ENCODE measurements at regions not wholly inside any gene's neighbourhood (a gene's known extent, or its start where the extent isn't known, plus 50 kb on each side); places are given as distances from the start of the nearest gene placed in this dataset.

DNA sequence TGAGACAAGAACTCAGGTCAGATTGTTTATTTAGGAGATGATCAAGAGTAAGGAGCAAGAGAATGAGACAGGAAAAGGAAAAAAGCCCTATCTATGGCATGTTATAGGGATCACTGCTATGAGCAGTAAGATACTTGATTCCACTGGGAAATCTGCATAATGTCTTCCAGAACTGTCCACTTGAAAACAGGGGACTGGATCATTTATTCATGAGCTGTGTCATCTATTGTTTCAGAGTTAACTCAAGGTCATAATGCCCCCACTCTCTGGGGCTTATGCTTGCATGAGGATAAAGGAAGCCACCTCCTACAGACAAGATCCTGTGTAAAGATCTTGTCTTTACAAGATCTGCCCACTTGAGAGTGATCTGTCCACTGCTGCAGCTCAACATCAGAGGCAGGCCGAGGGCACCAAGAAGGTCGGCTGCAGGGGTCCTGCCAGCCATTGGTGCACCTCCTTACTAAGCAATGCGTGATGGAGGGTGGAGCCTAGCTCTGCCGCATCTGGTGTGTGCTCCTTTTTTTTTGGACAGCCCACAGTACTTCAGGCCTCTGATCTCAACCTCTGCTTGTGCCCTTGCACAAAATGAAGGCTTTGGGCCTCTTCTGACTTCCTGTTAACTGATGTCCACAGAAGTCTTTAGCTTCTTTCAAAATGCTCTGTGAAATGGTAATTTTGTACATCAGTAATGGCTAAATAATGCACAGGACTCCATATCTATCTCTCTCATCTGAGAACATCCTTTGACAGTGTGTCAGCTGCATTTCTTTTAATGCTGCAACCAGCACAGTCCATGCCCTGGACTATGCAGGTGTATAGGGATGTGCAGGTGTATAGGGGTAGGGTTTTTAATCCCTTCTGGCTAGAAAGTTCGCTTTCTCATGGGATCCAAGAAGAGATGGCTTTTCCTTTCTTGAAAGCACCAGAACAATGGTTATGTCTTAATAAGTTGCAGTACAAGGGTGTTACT, 95.9 kb upstream of the TRPC3 start:
- Histone ChIP-seq H3K27me3 (no peaks in the 10 kb centered on the region), H3K36me3 (no peaks in the 10 kb centered on the region), H3K4me3 (no peak overlapping the region), H3K9me3 (no peaks in the 10 kb centered on the region; the same call in 1 of the 2 replicates)
- no peak for DNase-seq

DNA sequence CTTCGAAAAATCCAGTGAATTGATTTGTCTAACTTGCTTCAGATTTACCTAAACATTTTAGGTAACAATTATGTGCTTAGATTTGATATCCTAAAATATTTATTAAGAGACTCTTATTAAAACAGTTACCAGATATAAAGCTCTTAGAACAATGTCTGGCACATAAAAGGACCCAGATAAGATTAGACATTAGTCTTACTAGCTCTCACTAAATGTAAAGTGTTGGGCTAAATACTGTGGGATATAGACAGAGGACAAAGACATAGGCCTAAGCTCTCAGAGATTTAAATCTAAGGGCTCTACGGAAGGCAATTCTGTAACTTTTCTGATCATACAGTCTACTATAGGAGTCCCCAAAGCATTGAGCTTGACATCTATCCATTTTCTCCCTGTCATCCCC, 94.4 kb upstream of the TRPC3 start:
- H3K36me3 ChIP-seq: no peaks in the 10 kb centered on the region
- H3K9me3 ChIP-seq: no peaks in the 10 kb centered on the region; the same call in 1 of the 2 replicates
- no peaks in the 10 kb centered on the region for H3K27me3 ChIP-seq
- DNase-seq: no peak
- no peak overlapping the region for H3K4me3 ChIP-seq

DNA sequence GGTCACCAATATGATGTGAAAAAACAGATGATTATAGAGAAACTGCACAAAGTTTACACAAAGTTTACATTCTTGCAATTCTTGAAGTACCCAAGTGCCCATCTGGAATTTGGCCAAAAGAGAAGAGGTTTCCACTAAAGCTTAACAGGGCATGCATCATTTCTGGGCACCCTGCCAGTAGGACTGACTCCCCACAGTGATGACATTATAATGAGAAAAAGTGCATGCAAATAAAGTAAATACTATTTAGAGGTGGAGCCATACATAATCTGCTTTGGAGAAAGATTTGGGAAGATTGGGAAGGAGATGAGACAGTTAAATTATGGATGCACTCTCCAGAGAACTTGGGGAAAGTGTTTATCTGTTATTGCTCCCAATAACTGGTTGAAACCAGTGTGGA, 93.7 kb upstream of the TRPC3 start:
- peak; percentile 94 for DNase-seq
- Histone ChIP-seq H3K27me3 (no peaks in the 10 kb centered on the region), H3K4me3 (no peak overlapping the region), H3K9me3 (no peaks in the 10 kb centered on the region; the same call in 1 of the 2 replicates), H3K36me3 (no peaks in the 10 kb centered on the region)

DNA sequence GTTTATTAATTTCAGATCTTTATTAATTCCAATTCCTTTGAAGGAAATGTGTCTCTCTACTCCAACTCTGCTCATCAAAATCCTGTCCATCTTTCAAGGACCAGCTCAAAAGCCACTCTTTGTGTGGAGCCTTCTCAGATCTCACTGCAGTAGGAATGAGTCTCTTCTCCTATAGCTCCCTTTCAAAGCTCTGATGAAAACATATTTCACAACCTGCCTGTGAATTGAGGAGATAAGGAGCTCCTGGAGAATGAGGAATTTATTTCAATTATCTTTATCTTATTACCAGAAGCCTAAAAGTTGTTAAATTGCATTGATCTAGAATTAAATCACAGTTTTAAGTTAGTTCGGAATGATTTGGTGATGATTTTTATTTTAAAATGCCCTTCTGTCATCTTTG, 92.6 kb upstream of the TRPC3 start:
- no peak for DNase-seq
- Histone ChIP-seq H3K36me3 (no peaks in the 10 kb centered on the region), H3K9me3 (no peaks in the 10 kb centered on the region; the same call in 1 of the 2 replicates), H3K4me3 (no peak overlapping the region), H3K27me3 (no peaks in the 10 kb centered on the region)

DNA sequence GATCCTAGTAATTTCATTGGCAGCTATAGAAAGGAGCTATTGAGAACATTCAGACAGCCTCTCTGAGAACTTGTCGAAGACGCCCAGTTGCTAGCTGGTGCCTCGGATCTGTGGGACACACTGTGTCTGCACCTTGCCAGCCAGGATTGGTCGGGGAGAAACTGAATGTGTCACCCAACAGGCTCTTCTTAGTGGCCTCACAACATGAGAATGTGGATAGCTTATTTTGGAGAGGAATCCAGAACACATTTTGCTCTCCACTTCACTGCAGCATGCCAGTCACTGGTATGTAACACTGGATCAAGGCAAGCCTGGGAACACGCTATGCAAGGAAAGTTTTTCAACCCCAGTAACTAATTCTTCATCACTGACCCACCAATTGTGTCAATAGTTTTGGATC, 89.5 kb upstream of the TRPC3 start:
- no peak overlapping the region for H3K4me3 ChIP-seq
- no peaks in the 10 kb centered on the region for H3K36me3 ChIP-seq
- DNase-seq: no peak
- H3K9me3 ChIP-seq: no peaks in the 10 kb centered on the region; the same call in 1 of the 2 replicates
- H3K27me3 ChIP-seq: no peaks in the 10 kb centered on the region

DNA sequence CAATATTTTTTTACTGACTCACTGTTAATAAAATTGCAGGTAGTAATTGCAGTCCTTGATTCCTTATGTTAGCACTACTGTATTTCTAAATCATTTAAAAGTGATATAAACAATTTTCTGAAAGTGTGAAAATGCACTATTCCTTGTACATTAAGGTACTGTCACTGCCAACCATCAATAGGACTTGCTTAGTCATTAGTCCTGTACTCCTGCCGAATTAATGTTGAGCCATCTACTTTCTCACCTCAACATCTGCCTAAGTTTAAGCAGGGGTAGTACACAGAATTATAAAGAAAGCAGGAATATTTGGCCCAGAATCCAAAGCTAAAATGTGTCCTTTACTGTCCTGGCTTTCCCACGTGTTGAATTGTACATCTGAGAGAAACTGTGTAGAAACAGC, 87.0 kb upstream of the TRPC3 start:
- no peaks in the 10 kb centered on the region for H3K36me3 ChIP-seq
- no peaks in the 10 kb centered on the region for H3K9me3 ChIP-seq
- DNase-seq: no peak
- no peak overlapping the region for H3K4me3 ChIP-seq
- H3K27me3 ChIP-seq: no peaks in the 10 kb centered on the region

DNA sequence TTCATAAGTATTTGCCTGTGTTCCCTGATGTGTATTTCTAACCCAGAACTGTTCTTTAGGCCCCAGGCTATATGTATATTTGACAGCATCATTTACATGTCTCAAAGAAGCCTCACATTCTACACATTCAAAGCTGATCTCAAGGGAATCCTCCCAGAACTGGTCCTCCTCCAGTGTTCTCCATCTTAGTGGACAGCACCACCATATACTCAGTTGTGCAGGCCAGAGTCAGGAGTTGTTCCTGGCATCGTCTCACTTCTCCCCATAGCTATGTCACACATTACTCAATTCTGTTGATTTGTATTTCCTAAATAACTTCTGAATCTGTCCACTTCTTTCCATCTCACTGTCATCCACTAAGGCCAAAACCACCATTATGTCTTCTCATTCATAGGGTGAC, 82.8 kb upstream of the TRPC3 start:
- no peak for DNase-seq
- Histone ChIP-seq H3K36me3 (no peaks in the 10 kb centered on the region), H3K27me3 (no peaks in the 10 kb centered on the region), H3K4me3 (no peak overlapping the region), H3K9me3 (no peaks in the 10 kb centered on the region)

DNA sequence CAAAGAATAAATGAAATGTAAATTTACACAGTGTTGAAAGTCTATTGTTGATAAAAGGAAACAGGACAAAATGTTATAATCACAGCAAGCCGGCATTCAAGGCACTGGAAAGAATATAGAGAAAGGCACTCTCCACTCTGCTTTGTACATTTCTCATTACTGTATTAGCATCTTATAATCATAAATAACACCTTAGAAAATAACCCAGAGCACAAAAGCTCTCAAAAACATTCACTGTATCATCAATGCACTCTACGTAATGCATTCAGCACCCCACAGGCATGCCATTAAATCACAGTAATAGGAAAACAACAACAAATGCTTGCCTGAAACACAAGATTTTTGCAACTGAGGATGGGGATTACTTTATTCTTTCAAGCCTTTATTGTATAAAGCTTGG, 75.3 kb upstream of the TRPC3 start:
- no peaks in the 10 kb centered on the region for H3K9me3 ChIP-seq
- H3K27me3 ChIP-seq: no peaks in the 10 kb centered on the region; the same call in 1 of the 2 replicates
- H3K36me3 ChIP-seq: no peaks in the 10 kb centered on the region
- H3K4me3 ChIP-seq: no peak overlapping the region
- DNase-seq: no peak

DNA sequence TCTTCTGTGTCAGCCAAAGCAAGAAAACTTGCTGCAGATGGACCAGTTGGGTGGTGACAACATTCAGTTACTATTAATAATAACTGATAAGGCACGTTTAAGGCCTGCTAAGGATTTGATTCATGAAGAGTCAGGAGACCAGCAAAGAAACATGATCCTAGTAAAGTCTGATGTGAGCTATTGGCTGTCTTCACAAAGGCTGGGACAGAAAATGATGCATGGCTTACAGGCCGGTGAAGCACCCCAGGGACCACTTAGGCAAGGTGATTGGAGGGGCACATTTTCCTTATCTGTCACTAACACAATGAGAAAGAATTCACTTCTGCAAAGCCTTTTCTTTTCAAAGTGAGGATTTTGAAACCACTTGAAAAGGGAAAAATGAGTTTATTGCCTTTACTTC, 65.4 kb upstream of the TRPC3 start:
- no peak for DNase-seq
- no peaks in the 10 kb centered on the region; the same call in 1 of the 2 replicates for H3K27me3 ChIP-seq

DNA sequence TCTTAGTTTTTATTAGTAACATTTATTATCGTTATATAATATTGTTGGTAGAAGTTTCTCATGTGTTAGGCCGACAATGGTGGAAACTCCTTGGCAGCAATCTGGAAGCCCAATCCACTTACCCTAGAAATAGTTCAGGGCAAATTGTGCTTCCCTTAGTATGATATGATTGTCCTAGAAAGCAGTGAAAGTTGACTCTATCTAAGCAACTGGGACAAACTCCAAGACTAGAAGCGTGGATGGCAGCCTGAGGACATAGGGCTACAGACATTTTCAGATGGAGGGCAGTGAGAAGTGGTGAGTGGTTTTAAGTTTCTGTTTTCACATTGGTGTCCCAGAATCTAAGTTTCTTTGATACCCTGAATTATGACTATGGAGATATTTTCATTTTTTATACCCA, 63.3 kb upstream of the TRPC3 start:
- Histone ChIP-seq H3K36me3 (no peaks in the 10 kb centered on the region), H3K27me3 (no peaks in the 10 kb centered on the region), H3K9me3 (no peaks in the 10 kb centered on the region), H3K4me3 (no peak overlapping the region)
- DNase-seq: no peak

More for the DNA sequence above, 65.4 kb upstream of the TRPC3 start:
- no peaks in the 10 kb centered on the region for H3K9me3 ChIP-seq
- no peak overlapping the region for H3K4me3 ChIP-seq
- H3K36me3 ChIP-seq: no peaks in the 10 kb centered on the region

DNA sequence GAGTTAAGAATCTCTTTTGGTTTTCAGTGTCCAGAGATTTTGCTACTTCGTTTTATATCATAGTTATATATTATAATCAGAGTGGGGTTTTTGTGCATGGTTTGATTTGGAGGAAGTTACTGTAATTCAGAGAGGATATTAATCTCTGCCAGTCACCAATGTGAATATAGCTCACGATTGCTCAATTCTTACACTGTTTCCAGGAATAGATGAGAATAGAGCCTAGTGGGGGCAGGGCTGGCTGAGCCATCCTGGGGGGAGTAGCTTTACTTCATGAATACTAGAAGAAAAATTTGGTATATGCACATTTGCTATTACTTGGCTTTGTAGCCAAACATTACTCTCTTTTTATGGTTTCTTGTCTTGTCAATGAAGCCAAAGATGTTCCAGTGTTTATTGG, 60.9 kb upstream of the TRPC3 start:
- no peaks in the 10 kb centered on the region for H3K36me3 ChIP-seq
- H3K4me3 ChIP-seq: no peak overlapping the region
- no peaks in the 10 kb centered on the region for H3K27me3 ChIP-seq
- no peaks in the 10 kb centered on the region for H3K9me3 ChIP-seq
- DNase-seq: peak; percentile 46

DNA sequence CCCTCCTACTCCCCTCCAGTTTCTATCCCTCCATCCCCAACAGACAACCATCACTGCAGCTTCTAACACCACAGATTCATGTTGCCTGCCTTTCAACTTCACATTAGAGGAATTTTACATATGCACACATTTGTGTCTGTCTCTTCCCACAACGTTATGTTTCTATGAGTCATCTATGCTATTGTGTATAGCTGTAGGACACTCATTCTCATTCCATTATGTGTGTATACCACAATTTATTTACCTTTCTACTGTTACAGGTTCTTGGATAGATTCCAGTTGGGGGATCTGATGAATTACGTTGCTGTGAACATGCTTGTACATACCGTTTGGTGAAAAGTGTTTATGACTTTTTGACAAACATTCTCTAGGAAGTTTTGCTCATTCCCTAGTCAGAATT, 58.8 kb upstream of the TRPC3 start:
- Histone ChIP-seq H3K27me3 (no peaks in the 10 kb centered on the region), H3K4me3 (no peak overlapping the region), H3K36me3 (no peaks in the 10 kb centered on the region), H3K9me3 (no peaks in the 10 kb centered on the region)
- DNase-seq: no peak

DNA sequence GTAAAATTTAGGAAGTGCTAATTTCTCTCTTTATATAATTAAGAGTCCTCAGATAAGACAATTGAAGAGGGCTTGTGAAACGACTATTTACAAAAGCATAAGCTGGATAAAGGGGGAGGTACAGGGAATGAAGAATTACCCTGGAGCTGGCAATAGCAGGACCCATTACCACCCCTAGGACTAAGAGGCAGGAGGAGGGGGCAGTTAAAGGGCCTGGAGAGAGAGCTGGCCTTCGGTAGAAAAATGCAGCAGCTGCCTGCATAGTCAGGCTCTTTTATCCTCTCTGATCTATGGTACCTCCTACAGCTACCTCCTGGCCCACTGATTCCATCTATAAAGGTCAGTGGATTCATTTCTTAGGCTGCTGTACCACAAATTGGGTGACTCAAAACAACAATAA, 57.7 kb upstream of the TRPC3 start:
- no peaks in the 10 kb centered on the region for H3K9me3 ChIP-seq
- H3K4me3 ChIP-seq: no peak overlapping the region
- no peak for DNase-seq
- no peaks in the 10 kb centered on the region for H3K36me3 ChIP-seq
- no peaks in the 10 kb centered on the region for H3K27me3 ChIP-seq

DNA sequence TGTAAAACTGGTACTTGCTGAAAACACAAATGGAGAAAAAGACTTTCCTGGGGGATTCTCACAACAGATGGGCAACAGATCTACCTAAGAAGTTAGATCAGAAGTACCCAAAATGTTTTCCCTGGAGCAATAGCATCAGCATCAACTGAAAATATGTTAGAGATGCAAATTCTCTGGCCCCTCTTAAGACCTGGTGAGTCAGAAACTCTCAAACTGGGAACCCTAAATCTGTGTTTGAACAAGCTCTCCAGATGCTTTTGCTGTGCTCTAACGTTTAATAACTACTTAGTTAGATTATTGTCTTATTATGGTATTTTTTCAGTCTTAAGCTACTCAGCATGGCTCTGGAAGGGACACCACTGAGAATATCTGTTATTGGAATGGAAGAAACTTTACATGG, 55.2 kb upstream of the TRPC3 start:
- H3K4me3 ChIP-seq: no peak overlapping the region
- H3K9me3 ChIP-seq: no peaks in the 10 kb centered on the region
- DNase-seq: no peak
- H3K27me3 ChIP-seq: no peaks in the 10 kb centered on the region
- no peaks in the 10 kb centered on the region for H3K36me3 ChIP-seq

DNA sequence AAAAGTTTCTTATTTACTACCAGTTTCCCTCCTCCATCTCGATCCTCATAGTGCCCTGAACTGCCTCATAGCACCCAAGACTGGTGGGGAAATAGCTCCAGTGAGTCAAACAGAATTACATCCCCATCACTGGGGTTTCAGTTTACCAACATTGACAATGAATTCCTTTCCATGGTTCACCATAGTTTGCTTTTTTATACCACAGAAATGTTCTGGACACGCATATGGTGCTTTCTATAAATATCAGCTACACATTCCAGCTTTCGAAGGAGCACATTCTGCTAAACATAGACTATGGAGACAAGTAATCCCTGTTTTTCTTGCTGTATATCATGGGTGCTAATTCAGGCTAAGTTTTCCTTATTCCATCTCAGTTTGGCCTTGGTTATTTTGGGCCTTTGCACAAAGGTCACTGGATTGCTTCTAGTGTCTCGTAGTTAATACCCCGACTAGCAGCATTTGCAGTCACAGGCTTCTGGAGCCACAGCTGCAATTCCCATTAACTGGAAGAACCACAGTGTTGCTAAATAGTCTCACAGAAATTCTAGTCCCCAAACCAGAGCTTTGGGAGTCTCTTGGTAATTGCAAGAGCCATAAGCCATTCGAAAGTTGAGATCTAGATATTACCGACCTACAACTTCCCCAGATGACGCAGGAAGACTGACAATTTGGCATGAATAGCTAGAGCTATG, 53.4 kb upstream of the TRPC3 start:
- Histone ChIP-seq H3K27me3 (no peaks in the 10 kb centered on the region), H3K36me3 (no peaks in the 10 kb centered on the region), H3K4me3 (no peak overlapping the region; the same call in 1 of the 2 replicates), H3K9me3 (no peaks in the 10 kb centered on the region)
- DNase-seq: no peak

DNA sequence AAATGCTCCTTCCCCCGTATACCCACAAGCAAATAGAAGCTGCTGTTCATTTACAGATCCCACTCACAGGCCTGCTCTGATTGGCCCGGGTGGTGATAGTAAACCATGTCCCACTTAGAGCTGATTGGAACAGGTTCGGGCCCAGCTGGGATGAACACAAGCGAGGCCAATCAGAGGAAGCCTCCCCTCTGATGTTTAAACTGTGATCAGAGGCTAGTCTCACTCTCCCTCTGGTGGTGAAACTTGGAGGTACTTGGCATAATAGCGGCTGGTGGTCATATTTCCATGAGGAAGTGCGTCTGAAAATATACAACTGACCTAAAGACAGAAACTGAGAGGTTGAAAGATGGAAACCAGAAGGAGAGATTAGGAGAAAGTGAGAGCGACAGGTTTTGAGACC, 51.5 kb upstream of the TRPC3 start:
- H3K36me3 ChIP-seq: no peaks in the 10 kb centered on the region
- no peaks in the 10 kb centered on the region for H3K27me3 ChIP-seq
- H3K4me3 ChIP-seq: no peak overlapping the region
- H3K9me3 ChIP-seq: no peaks in the 10 kb centered on the region
- no peak for DNase-seq

Measured in MG63 (cell line).